GM11168 (cell line): ENCODE measurements at regions not wholly inside any gene's neighbourhood (a gene's known extent, or its start where the extent isn't known, plus 50 kb on each side); places are given as distances from the start of the nearest gene placed in this dataset.

Source experiments
- in situ Hi-C: fragments of 300-500 bp; cut with MboI; formaldehyde crosslinking; loops from one replicate; pipeline ENCODE4 v1.12.0; 2022; ENCODE audit warnings: low sequenced_read_pairs; ENCODE audit not compliant: unreplicated experiment

DNA sequence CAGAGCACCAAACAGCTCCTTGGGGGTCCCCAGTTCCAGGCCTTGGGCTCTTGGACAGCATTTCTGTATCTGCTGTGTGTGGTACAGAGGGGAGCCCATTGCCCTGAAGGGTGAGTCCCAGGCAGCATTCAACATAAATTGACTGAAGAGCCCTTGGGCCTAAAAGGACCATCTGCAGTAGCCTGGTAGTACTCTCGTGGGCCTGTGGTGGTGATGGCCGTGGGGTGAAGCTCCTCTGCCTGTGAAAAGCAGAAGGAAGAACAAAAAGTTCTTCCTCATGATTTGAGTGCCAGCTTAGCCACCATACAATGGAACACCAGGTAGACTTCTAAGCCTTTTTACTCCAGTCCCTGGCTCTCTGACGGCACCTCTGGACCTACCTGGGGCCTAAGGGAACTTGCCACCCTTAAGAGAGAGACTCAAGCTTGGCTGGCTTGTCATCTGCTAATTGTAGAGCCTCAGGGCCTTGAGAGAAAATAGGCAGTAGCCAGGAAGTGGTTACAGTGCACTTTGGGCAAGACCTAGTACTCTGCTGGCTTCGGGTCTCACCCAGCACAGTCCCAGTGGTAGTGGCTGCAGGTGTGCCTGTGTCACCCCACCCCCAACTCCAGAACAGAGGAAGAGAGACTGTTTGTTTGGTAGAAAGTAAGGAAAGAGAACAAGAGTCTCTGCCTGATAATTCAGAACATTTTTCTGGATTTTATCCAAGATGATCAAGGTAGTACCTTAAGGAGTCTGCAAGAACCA, 84.6 kb upstream of the CERS6 start:
- in situ Hi-C loops, result no loop called here

DNA sequence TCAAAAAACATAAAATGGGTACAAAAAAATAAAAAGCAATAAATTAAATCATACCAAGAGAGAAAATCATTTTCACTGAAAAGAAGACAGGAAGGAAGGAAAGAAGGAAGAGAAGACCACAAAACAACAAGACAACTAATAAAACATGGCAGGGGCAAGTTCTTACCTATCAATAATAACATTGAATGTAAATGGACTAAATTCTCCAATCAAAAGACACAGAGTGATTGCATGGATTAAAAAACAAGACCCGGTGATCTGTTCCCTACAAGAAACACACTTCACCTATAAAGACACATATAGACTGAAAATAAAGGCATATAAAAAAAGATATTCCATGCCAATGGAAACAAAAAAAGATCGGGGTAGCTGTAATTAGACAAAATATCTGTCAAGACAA, 82.6 kb upstream of the CERS6 start:
- in situ Hi-C loops, result no loop called here

DNA sequence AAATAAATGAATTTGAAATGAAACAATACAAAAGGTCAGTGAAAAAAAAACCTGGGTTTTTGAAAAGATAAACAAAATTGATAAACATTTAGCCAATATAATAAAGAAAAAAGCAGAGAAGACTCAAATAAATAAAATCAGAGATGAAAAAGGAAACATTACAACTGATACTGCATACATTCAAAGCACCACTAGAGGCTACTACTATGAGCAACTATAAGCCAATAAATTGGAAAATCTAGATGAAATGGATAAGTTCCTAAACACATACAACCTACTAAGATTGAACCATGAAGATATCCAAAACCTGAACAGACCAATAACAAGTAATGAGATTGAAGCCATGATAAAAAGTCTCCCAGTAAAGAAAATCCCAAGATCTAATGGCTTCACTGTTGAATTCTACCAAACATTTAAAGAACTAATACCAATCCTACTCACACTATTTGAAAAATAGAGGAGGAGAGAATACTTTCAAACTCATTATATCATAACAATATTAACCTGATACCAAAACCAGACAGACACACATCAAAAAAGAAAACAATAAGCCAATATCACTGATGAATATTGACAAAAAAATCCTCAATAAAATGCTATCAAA, 80.8 kb upstream of the CERS6 start:
- in situ Hi-C loops, result no loop called here

DNA sequence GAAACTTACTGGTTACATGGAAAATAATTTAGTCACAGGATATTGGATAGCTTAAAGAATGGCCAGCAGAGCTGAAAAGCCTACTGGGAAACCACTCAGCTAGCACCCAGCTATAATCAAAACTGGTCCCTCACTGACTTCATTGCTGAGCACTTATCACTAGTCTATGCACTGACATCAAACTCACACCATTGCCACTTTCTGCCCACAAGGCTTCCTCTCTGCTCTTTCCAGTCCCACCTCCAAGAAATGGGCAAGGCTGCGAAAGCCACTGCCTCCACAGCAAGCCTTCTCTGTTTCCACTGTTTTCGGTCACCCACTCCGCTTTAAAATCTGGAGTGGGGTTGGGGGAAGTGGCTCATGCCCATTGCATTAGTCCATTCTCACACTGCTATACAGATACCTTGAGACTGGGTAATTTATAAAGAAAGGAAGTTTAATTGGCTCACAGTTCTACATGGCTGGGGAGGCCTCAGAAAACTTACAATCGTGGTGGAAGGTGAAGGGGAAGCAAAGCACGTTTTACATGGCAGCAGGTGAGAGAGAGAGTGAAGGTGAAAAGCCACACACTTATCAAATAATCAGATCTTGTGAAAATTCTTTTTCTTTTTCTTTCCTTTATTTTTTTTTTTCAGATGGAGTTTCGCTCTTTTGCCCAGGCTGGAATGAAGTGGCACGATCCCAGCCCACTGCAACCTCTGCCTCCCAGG, 77.0 kb upstream of the CERS6 start:
- in situ Hi-C loops, result no loop called here

DNA sequence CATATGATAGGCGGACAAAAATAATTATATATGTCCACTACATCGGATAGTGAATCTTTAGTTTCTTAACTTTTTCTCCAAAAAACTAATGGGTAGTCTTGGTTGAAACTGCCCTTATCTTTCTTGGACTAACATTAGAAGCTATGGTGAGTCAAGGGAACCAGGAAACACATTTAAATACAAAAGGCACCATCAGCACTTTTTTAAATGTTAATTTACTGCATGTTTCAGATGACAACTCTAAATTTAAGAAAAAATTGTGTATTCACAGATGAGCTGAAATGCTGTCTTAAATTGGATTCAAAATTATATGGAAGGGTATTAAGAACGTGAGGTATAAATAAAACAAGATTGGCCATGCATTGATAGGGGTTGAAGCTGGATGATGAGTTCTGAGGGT, 75.6 kb upstream of the CERS6 start:
- in situ Hi-C loops, result no loop called here

DNA sequence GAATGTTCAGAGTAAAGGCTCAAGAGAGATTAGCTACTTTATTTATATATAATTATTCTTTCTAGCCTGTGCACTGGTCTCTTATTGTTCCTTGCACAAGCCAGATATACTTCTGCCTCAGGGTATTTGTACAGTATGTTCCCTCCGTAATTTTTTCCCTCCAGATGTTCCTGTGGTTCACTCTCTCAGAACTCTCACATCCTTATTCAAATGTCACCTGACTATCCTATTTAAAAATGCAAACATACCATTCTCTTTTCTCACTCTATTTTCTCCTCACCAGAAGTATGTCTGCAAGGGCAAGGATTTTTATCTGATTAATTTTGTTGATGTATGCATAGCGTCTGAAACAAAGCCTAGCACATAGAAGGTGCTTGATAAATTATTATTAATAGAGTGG, 64.0 kb upstream of the CERS6 start:
- in situ Hi-C loops, result no loop called here

DNA sequence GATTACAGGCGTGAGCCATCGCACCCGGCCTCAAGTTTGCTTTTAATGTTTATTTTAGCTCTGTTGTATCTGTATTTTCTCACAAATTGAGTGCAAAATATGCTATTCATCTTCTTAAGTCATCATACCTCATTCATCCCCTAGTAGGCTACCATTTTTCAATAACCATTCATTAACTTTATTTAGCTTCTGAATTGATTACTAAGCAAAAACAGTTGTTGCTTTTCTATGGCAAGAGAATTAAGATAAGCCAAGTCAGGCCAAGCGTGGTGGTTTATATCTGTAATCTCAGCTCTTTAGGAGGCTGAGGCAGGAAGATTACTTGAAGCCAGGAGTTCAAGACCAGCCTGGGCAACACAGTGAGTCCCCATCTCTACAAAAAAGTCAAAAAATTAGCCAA, 63.3 kb upstream of the CERS6 start:
- in situ Hi-C loops, result no loop called here

DNA sequence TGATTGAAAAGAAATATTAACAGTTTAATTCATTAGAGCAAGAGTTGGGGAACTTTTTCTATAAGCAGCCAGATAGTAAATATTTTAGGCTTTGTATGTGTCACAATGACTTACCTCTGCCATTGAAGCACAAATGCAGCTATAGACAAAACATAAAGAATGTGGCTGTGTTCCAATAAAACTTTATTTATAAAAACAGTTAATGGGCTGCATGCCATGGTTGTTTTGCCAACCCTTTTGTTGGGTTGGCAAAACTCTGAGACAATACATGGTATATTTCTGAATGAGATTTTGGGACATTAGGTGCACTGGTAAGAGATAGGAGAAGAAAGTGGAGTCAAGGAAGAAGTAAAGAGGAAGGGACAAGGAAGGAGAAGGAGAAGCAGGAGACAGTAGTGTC, 61.8 kb upstream of the CERS6 start:
- in situ Hi-C loops, result no loop called here

DNA sequence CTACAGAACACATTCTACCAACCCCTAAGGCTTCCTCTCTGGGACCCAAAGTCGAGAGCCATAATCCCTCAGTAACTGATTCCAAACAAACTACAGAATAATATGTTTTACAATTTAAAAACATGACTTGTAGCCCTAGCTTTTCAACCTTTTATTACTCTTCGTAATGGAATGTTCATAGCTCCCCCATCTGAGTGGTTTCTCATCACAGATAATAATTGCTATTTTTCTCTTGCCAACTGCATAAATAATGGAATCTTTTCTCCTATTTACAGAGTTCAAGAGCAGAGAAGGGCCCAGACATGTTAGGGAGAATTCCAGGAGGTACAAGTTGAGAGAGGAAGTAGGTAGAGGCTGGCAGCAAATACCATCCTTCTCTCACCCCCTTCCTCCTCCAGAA, 59.9 kb upstream of the CERS6 start:
- in situ Hi-C loops, result no loop called here

DNA sequence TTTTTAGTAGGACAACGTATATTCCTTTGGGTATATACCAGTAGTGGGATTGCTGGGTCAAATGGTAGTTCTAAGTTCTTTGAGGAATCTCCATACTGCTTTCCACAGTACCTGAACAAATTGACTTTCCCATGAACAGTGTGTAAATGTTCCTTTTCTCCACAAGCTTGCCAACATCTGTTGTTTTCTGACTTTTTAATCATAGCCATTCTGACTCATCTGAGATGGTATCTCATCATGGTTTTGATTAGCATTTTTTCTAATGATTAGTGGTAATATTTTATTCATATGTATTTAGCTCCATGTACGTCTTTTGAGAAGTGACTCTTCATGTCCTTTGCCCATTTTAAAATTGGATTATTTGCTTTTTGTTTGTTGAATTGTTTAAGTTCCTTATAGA, 58.4 kb upstream of the CERS6 start:
- in situ Hi-C loops, result no loop called here

DNA sequence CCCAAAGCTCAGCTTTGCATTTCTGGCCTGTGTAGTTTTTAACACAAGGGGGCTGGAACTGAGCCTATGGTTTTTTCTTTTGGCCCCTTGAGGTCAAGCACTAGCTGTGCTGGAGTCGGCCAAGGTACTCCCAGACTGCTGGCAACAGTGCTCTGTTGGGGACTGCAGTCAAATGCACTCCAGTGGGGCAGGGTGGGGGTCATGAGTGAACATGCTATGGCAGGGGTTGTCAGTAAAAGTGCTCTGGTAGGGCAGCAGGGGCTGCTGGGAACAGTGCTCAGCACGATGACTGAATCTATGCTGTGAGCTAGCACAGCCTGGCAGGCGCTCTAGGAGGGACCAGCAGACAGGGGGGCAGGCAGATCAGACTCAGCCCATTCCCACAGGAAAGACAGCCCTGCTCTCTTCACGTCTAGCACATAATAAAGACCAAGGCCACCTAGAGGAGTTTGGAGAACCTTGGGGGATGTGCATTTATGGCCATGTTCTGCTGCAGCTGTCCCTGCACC, 55.0 kb upstream of the CERS6 start:
- in situ Hi-C loops, result no loop called here

DNA sequence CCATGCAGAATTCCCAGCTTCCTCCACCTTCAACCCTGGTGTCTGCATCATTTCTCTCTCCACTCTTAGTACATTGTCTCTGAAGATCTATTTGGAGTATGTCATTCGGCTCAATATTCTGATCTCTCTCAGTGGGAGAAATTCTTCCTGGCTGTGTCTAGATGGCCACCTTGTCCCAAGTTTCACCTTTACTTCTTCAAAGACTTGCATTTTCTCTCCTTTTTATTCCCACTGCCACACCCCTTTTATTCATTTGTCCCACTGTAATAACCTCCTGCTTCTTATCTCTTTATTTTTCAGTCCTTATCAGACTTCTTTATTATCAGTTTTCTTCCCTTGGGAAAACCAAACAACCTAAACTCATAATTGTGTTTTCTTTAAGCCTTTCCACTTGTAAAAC, 54.3 kb upstream of the CERS6 start:
- in situ Hi-C loops, result no loop called here

DNA sequence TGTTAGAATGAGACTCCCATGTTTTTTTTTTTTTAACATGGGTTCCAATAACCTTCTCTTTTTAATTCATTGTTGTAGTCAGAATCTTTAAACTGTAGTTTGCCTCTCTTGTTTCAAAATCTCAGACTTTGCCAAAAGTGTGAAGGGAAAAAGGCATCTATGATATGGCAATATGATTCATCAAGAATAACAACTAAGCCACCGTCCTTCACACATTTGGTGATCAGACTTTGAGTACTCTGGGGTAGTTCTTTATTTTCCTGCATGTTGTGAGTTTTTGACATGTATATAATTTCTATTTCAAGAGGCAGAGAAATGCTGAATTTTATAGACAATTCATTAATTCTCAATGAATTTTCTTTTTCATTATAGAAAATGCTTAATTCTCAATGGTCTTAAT, 53.5 kb upstream of the CERS6 start:
- in situ Hi-C loops, result no loop called here

DNA sequence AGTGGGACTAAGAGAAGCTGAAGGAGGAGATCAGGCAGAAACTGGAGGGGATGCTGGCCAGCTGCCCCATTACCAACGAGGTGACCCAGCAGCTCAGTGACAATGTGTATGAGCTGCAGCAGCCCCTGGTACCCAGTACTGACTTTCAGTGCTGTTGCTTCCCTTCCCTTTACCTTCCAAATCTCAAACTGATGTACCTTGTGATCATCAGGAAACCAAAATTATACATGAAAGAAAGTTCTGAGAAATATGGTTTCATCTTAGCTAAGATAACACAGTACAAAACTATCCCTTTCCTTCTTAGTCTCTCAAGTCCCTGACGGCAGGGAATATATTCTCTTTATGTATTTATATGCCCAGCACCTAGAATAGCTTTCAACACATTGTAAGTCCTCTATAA, 52.3 kb upstream of the CERS6 start:
- in situ Hi-C loops, result no loop called here

DNA sequence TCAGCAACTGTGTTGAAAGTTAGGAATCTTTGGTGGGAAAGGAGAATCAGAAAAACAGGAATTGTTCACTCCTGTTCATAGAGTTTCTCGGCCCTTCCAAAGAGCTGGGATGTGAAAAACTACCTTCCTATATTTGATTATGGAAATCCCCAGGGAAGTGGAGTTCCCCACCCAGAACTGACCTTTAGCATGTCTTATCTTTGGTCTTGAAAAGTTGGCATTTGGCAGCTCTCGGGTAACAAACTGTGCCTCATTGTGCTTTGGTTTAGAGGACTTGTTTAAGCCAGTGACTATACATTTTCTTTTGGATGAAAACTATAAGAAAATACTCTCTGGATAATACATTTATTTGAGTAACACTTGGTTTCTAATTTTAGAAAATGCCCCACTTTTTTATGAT, 51.3 kb upstream of the CERS6 start:
- in situ Hi-C loops, result no loop called here
